ACC112 (cell line): ENCODE measurements at regions not wholly inside any gene's neighbourhood (a gene's known extent, or its start where the extent isn't known, plus 50 kb on each side); places are given as distances from the start of the nearest gene placed in this dataset.

Source experiments
- H2AFZ ChIP-seq: fragments of 200-600 bp; sonication (generic); one replicate; pipeline ENCODE4 v1.6.0; 2017; ENCODE audit warnings: antibody characterized with exemption, low read length; ENCODE audit not compliant: unreplicated experiment
- H3K27ac ChIP-seq: fragments of 200-600 bp; sonication (generic); 2 replicates; pipeline ENCODE4 v1.5.1; 2014; ENCODE audit warnings: low read depth, mild to moderate bottlenecking, antibody characterized with exemption, low read length, moderate library complexity
- H3K27me3 ChIP-seq: fragments of 200-600 bp; sonication (generic); 2 replicates; pipeline ENCODE4 v1.6.1; 2014; ENCODE audit warnings: mild to moderate bottlenecking, antibody characterized with exemption, low read length, moderate library complexity, mixed read lengths; ENCODE audit not compliant: insufficient read depth
- H3K36me3 ChIP-seq: fragments of 200-600 bp; sonication (generic); 2 replicates; pipeline ENCODE4 v1.6.1; 2016; ENCODE audit warnings: mild to moderate bottlenecking, antibody characterized with exemption, low read length, moderate library complexity, mixed read lengths; ENCODE audit not compliant: insufficient read depth
- H3K4me1 ChIP-seq: fragments of 200-600 bp; sonication (generic); one replicate; pipeline ENCODE4 v1.6.1; 2016; ENCODE audit warnings: low read length, mixed read lengths; ENCODE audit not compliant: insufficient read depth, unreplicated experiment, control insufficient read depth
- H3K4me3 ChIP-seq: fragments of 200-600 bp; sonication (generic); 2 replicates; pipeline ENCODE4 v1.5.1; 2014; ENCODE audit warnings: mild to moderate bottlenecking, low read depth, low read length
- H3K79me2 ChIP-seq: fragments of 200-600 bp; sonication (generic); one replicate; pipeline ENCODE4 v1.6.0; 2016; ENCODE audit warnings: low read length; ENCODE audit not compliant: control insufficient read depth, unreplicated experiment, insufficient read depth

DNA sequence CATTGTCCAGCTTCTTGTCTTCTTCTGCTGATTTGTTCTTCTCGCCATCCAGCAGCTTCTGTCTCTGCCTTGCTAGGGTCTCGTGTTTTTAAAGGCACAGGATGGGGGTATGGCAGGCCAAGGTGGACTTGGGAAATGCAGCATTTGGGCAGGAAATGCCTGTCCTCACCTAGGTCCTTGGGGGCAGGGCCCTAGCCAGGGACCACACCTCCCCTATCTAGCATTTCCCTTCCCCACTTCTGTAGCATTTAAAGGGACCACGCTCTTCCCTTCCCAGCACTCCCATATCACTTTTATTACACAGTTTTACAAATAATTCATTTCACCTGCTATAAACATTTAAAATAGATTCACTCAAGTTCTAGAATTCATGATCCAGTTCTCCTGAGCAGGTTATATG is 315.4 kb upstream of the LMCD1 start:
- no peak overlapping the region for H3K27ac ChIP-seq
- no peaks in the 10 kb centered on the region for H3K79me2 ChIP-seq
- no peak overlapping the region for H3K4me3 ChIP-seq
- H3K4me1 ChIP-seq: no peaks in the 10 kb centered on the region
- no peak overlapping the region for H2AFZ ChIP-seq
- no peaks in the 10 kb centered on the region for H3K27me3 ChIP-seq
- H3K36me3 ChIP-seq: no peaks in the 10 kb centered on the region

DNA sequence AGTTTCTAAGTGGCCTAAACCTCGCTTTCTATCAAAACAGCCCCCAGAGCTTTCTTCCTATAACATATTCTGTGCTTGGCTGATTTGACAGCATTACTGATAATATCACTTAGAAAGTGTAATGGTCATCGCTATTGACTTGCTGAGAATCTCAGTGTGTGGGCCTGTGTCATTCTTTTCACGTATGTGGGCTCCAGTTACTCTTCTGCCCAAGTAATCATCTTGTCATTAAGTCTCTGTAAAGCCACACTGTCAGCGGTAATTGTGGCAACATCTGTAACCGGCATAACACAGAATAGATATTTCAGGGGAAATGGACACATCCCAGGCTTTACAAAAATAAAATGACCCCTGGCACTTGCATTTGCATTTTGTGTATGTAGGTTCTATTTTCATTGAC is 313.6 kb upstream of the LMCD1 start:
- Histone ChIP-seq H3K36me3 (no peaks in the 10 kb centered on the region), H3K27ac (no peak overlapping the region)

DNA sequence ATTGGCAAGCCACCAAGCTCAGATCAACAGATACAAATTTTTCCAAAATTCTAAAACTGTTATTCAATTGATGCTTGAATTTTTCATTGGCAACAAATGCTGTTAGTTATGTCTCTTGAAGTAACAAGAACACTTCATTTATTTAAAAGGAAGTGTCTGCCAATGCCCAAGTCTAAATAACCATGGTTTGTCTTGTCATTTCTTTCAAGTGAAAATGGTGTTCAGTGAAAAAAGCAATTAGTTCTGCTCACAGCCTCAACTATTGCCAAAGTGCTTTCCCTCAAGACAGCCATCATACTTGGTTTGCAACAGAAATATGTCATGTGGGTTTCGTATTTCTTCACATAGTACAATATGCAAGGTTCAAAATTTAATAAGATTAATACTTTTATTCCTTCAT is 312.6 kb upstream of the LMCD1 start:
- H3K36me3 ChIP-seq: no peaks in the 10 kb centered on the region
- H3K79me2 ChIP-seq: no peaks in the 10 kb centered on the region
- H3K27ac ChIP-seq: no peak overlapping the region
- no peaks in the 10 kb centered on the region for H3K27me3 ChIP-seq
- H2AFZ ChIP-seq: no peak overlapping the region
- no peaks in the 10 kb centered on the region for H3K4me1 ChIP-seq
- no peak overlapping the region for H3K4me3 ChIP-seq

More for the DNA sequence above, 313.6 kb upstream of the LMCD1 start:
- Histone ChIP-seq H2AFZ (no peak overlapping the region), H3K79me2 (no peaks in the 10 kb centered on the region), H3K4me3 (no peak overlapping the region), H3K4me1 (no peaks in the 10 kb centered on the region), H3K27me3 (no peaks in the 10 kb centered on the region)

DNA sequence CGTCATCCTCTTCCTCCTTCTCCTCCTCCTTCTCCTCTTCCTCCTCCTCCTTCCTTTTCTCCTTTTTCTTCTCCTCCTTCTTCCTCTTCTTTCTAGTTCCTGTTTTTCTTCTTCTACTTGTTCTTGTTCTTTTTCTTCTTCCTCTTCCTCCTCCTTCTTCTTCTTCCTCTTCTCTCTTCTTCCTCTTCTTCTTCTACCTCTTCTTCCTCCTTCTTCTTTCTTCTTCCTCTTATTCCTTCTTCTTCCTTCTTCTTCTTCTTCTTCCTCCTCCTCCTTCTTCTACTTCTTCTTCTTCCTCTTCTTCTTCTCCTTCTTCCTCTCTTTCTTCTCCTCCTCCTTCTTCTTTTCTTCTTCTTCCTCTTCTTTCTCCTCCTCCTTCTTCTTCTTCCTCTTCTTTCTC is 310.2 kb upstream of the LMCD1 start:
- H3K79me2 ChIP-seq: no peaks in the 10 kb centered on the region
- no peak overlapping the region for H3K4me3 ChIP-seq
- no peak overlapping the region for H3K27ac ChIP-seq
- H3K36me3 ChIP-seq: no peaks in the 10 kb centered on the region
- no peaks in the 10 kb centered on the region for H3K27me3 ChIP-seq
- H2AFZ ChIP-seq: no peak overlapping the region
- no peaks in the 10 kb centered on the region for H3K4me1 ChIP-seq

DNA sequence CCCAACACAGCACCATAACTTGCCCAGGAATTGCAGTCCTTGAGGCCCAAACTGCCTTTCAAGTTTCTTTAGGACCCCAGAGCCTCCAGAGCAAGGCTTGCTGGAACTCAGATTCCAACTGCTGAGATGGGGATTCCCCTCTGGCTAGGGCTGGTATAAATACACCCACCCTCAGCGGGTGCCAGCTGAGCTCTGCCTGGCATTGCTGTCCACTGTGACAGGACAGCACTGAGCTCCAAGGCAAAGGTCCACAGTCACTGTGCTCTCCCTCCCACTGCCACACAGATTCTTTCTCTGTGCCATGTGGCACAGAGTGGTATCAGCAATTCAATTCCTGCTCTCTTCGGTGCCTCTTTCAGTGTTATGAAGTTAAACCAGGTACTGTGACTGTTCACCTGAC is 304.2 kb upstream of the LMCD1 start:
- H3K4me1 ChIP-seq: no peaks in the 10 kb centered on the region
- no peaks in the 10 kb centered on the region for H3K27me3 ChIP-seq
- H2AFZ ChIP-seq: no peak overlapping the region
- H3K79me2 ChIP-seq: no peaks in the 10 kb centered on the region
- H3K36me3 ChIP-seq: no peaks in the 10 kb centered on the region
- H3K4me3 ChIP-seq: no peak overlapping the region
- no peak overlapping the region for H3K27ac ChIP-seq

DNA sequence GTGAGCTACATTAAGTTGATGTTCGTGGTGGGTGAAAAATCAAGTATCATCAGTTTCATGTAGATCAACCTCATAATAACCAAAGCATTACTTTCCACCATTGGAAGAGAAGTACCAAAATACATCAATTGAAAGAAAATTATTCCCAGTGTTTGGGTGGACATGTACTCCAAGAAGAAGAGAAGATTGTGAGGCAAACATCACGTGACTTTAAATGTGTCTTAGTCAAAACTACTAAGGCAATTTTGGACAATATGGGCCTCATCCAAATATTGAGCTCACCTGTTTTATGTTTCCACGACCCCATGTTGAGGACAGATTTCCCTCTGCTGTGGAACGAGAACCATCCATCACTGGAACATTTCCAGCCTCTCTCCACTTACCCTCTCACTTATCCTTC is 303.0 kb upstream of the LMCD1 start:
- no peaks in the 10 kb centered on the region for H3K36me3 ChIP-seq
- no peaks in the 10 kb centered on the region for H3K27me3 ChIP-seq
- no peaks in the 10 kb centered on the region for H3K79me2 ChIP-seq
- H3K4me1 ChIP-seq: no peaks in the 10 kb centered on the region
- no peak overlapping the region for H2AFZ ChIP-seq
- H3K27ac ChIP-seq: no peak overlapping the region
- no peak overlapping the region for H3K4me3 ChIP-seq

DNA sequence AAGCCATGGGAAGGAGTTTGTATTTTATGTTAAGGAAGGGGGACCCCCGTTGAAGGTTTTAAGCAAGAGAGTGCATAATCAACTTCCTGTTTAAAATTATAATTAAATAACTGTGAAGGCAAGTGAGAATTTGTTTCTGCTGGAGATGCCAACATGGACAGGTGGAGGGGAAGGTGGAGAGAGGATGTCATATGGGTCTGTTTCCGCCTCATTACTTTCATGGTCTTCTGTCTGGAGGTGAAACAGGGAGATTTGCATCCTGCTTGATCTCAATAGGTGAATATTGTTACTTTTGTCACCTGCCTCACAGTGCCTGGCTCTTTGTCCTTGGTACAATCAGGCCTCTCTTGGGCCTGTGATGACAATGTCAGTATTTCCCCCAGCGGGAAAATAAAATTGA is 300.6 kb upstream of the LMCD1 start:
- Histone ChIP-seq H3K79me2 (no peaks in the 10 kb centered on the region), H3K4me1 (peaks cover 2% of the 10 kb centered on the region), H3K4me3 (no peak overlapping the region), H3K27ac (no peak overlapping the region), H3K36me3 (no peaks in the 10 kb centered on the region), H3K27me3 (no peaks in the 10 kb centered on the region), H2AFZ (no peak overlapping the region)

DNA sequence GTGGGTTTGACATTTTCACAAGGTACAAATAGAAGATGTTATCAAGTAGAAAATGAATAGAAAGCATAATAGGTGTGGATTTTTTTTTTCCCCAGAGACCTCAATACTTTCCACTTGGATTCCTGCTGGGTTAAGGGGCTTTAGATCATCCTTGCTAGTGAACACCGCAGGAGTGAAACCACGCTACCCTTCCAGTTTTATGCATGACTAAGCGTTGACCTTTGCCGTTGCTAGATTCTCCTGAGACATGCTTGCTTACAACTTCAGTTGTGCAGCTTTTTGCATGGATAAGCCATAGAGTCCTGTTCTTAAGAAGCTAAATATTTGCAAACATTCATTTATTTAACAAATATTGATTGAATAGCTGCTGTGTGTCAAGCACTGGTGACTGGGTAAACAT is 299.7 kb upstream of the LMCD1 start:
- no peaks in the 10 kb centered on the region for H3K27me3 ChIP-seq
- no peaks in the 10 kb centered on the region for H3K36me3 ChIP-seq
- no peaks in the 10 kb centered on the region for H3K79me2 ChIP-seq
- no peak overlapping the region for H3K27ac ChIP-seq
- H3K4me1 ChIP-seq: peaks cover 2% of the 10 kb centered on the region
- no peak overlapping the region for H2AFZ ChIP-seq
- no peak overlapping the region for H3K4me3 ChIP-seq

DNA sequence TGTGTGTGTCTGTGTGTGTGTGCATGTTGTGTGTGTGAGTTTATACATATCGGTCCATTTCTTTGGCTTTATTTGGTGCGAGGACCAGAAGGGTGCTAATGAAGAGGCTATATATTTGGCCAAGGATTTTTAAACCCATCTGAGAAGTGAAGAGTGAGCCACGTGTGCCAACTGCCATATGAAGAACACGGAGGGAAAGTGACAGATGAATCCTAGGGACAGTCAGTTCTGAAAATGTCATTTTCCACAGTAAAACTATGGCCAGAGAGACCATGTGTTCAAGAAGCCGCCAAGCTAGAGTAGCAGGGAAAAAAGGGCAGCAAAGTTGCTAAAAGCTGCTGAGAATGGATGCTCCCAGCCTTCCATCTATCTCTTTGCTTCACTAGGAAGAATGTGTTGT is 297.3 kb upstream of the LMCD1 start:
- no peak overlapping the region for H2AFZ ChIP-seq
- H3K27ac ChIP-seq: no peak overlapping the region
- H3K79me2 ChIP-seq: no peaks in the 10 kb centered on the region
- no peak overlapping the region for H3K4me3 ChIP-seq
- no peaks in the 10 kb centered on the region for H3K27me3 ChIP-seq
- peaks cover 2% of the 10 kb centered on the region for H3K4me1 ChIP-seq
- H3K36me3 ChIP-seq: no peaks in the 10 kb centered on the region

DNA sequence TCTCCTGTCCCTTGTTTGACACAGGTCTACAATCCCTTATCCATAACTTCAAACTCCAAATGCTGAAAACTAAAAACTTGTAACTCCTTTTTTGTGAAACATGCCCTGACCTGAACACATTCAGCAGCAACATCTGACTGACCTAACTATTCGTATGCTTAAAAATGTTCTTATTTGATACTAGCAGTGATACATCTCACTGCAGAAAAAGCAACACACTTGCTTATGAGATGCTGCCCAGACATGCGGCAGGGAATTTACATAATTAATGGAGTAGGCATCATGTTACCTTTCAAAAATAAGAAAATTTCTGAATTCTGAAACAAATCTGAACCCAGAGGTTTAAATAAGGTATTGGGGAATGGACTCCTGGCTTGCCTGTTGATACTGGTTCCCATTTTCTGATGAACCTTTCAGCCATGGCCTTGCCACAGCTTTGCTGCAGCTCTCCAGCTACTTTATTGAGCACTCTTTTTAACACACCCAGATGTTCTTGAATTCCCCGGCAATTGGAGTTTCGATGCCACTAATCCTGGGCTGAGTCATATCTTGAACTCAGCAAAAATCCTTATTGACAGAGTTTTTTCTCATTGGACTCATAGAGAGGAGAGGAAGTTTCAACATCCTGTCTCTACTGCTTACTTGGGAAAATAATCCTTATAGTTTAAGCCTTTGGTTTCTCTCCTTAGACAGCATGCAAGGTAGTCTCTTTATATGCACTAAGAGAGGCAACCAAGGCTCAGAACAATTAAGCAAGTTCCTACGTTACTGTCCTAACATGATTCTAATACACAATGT is 296.6 kb upstream of the LMCD1 start:
- Histone ChIP-seq H3K4me1 (peaks cover 2% of the 10 kb centered on the region), H3K4me3 (no peak overlapping the region), H3K27me3 (no peaks in the 10 kb centered on the region), H3K27ac (no peak overlapping the region), H2AFZ (no peak overlapping the region), H3K79me2 (no peaks in the 10 kb centered on the region), H3K36me3 (no peaks in the 10 kb centered on the region)

DNA sequence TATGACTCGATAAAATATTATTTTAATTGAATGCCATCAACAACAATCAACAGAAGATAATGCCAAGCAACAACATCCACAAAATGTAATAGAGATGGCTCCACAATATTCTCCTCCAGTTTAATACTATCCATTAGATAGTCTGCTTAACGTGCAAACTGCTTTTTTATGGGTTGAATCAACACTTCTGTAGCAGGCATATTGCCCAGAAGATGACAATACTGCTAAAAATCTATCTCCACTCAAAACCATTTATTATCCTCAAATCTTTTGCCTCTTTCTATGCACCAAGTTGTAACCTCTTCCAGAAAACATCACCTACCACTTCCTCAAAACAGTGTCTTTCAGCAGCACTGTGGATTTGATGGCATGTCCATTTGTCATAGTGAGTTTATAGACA is 295.7 kb upstream of the LMCD1 start:
- Histone ChIP-seq H3K4me3 (no peak overlapping the region), H3K4me1 (peaks cover 2% of the 10 kb centered on the region), H3K27me3 (no peaks in the 10 kb centered on the region), H3K27ac (no peak overlapping the region), H3K79me2 (no peaks in the 10 kb centered on the region), H3K36me3 (no peaks in the 10 kb centered on the region), H2AFZ (no peak overlapping the region)
